ENCODE measurements at regions not wholly inside any gene's neighbourhood (a gene's known extent, or its start where the extent isn't known, plus 50 kb on each side); places are given as distances from the start of the nearest gene placed in this dataset.
"Not testable (repeated sequence)": the region's sequence is repeated elsewhere in the genome, so short reads cannot be mapped to it uniquely, and the experiment has no call there.

GRCh38 chr1:218008296-218008695, 276.8 kb upstream of the RRP15 start:
- not testable (repeated sequence) for TF ChIP-seq CTCF (IDR thresholded peaks at IDR 0.05); POLR2A (IDR thresholded peaks at IDR 0.05); EP300 (IDR thresholded peaks at IDR 0.05; ENCODE audit: low read depth)
